PFSK-1 (cell line): ENCODE measurements at regions not wholly inside any gene's neighbourhood (a gene's known extent, or its start where the extent isn't known, plus 50 kb on each side); places are given as distances from the start of the nearest gene placed in this dataset.

ENCODE experiments used
- POLR2AphosphoS5 ChIP-seq: IDR thresholded peaks from 2 replicates; pipeline ENCODE4 v1.6.1; 2012; ENCODE audit warnings: low read depth, mild to moderate bottlenecking, control low read depth, low read length, moderate library complexity
- TAF1 ChIP-seq: IDR thresholded peaks from 2 replicates; pipeline ENCODE4 v1.6.1; 2012; ENCODE audit warnings: low read length, control low read depth, borderline replicate concordance; ENCODE audit not compliant: insufficient read depth

DNA sequence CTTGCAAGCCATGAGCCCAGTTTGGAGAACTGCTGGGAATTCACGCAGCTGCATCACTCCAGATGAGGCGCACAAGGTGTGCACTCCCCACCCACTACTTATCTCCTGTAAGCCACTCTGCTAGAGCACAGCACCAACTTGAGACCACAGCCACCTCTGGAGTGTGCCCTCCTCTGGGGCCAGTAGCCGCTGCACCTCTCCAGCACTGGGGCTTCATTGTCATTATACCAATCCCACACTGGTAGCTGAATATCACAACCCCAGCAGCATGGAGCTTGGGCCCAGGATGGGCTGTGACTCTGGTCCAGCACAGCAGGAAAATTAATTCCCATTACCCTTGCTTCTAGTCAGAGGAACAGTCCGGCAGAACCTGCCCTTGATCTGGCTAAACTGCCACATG lies 125.6 kb downstream of the LSM5 start:
- TF ChIP-seq POLR2AphosphoS5 (no peak), TAF1 (no peak)
